NCI-H2029 (cell line): ENCODE measurements at regions not wholly inside any gene's neighbourhood (a gene's known extent, or its start where the extent isn't known, plus 50 kb on each side); places are given as distances from the start of the nearest gene placed in this dataset.

Experiments
- DNase-seq: peaks from one replicate; lab custom pipeline; 2025; lab: John Stamatoyannopoulos, UW

- DNase-seq, result no peak
Measured at GRCh38 chr18:32542221-32542798, 71.6 kb upstream of the GAREM1 start.

- peak; percentile 1 for DNase-seq
Measured at GRCh38 chr18:32530947-32531651, 60.4 kb upstream of the GAREM1 start.

- no peak for DNase-seq
Measured at GRCh38 chr18:32529722-32530420, 59.2 kb upstream of the GAREM1 start.

GRCh38 chr18:32520771-32521170 lies 50.1 kb upstream of the GAREM1 start:
- no peak for DNase-seq
